Myocyte (in vitro differentiated cells): ENCODE measurements at regions not wholly inside any gene's neighbourhood (a gene's known extent, or its start where the extent isn't known, plus 50 kb on each side); places are given as distances from the start of the nearest gene placed in this dataset.
"Not testable (repeated sequence)": the region's sequence is repeated elsewhere in the genome, so short reads cannot be mapped to it uniquely, and the experiment has no call there.

Experiments
- DNase-seq: peaks from one replicate; pipeline ENCODE4 v3.0.0-alpha.2; 2012; ENCODE audit warnings: low read depth

- DNase-seq, result no peak
These were observed 466.9 kb downstream of the CBLN4 start for GRCh38 chr20:55538261-55538908.

- DNase-seq, result no peak
These were observed 470.0 kb downstream of the CBLN4 start for GRCh38 chr20:55535366-55535765.

GRCh38 chr20:55533632-55534031, 471.7 kb downstream of the CBLN4 start:
- no peak for DNase-seq

DNA sequence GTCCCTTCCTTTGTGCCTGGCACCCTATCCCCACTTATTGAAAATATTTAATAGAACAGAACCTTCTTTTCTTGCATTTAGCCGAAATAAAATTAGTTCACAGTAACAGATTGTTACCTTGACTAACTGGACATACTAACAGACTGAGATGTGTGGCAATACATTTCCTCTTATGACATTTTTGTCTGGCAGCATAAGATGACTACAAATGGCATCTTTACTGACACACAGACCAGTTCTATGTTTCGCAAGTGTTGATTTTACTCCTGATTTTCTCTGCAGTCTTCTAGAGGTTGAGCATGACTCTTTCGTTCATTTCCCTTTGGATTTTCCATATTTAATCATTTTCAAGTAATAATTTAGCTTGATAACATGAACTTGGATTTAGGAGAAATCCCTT, 474.6 kb downstream of the CBLN4 start:
- no peak for DNase-seq

DNA sequence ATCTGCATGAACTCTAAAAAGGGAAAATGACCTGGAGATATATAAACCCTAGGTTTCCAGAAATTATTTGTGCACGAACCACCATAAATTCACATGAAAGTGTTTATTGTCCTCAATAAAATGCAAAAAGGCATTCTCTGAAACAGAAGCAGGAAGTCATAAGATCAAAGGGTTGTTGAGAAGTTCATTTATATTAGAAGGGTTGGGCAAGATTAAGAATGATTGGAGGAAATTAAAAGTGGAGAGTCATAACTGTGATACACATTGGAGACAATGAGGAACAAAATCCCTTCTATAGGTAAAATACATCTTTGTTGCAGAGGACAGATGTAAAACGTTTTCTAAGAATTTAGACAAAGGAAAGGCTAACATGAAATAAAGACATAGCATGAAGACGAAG, 476.8 kb downstream of the CBLN4 start:
- DNase-seq, result no peak

GRCh38 chr20:55522296-55522815, 483.0 kb downstream of the CBLN4 start:
- DNase-seq, result no peak

- DNase-seq, result not testable (repeated sequence)
These were observed 487.7 kb downstream of the CBLN4 start for GRCh38 chr20:55517584-55517983.

GRCh38 chr20:55515832-55516231, 489.5 kb downstream of the CBLN4 start:
- no peak for DNase-seq

GRCh38 chr20:55514531-55514930, 490.8 kb downstream of the CBLN4 start:
- DNase-seq, result no peak

- no peak for DNase-seq
These were observed 491.4 kb downstream of the CBLN4 start for GRCh38 chr20:55513954-55514353.

GRCh38 chr20:55500130-55500529, 505.2 kb downstream of the CBLN4 start:
- no peak for DNase-seq

DNA sequence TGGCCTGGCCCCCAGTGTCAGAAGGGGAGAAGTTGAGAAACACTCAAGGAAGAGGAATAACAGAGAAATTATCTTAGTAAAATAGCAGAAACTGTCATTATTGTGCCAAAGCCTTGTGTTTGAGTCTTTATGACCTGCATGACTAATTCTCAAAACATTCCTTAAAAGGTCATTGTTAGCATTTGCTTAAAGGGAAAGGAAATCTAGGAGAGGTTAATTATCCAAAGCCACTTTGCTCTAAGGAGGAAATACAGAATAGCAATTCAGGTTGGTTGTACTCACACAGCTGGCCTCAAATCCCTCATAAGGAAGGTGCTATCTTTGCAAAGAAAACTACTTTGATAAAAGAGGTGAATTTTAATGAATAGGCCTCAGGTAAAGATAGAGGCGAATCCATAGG, 516.7 kb downstream of the CBLN4 start:
- DNase-seq, result no peak

- DNase-seq, result no peak
These were observed 526.4 kb downstream of the CBLN4 start for GRCh38 chr20:55478724-55479450.

GRCh38 chr20:55472704-55473103, 532.6 kb downstream of the CBLN4 start:
- no peak for DNase-seq

DNA sequence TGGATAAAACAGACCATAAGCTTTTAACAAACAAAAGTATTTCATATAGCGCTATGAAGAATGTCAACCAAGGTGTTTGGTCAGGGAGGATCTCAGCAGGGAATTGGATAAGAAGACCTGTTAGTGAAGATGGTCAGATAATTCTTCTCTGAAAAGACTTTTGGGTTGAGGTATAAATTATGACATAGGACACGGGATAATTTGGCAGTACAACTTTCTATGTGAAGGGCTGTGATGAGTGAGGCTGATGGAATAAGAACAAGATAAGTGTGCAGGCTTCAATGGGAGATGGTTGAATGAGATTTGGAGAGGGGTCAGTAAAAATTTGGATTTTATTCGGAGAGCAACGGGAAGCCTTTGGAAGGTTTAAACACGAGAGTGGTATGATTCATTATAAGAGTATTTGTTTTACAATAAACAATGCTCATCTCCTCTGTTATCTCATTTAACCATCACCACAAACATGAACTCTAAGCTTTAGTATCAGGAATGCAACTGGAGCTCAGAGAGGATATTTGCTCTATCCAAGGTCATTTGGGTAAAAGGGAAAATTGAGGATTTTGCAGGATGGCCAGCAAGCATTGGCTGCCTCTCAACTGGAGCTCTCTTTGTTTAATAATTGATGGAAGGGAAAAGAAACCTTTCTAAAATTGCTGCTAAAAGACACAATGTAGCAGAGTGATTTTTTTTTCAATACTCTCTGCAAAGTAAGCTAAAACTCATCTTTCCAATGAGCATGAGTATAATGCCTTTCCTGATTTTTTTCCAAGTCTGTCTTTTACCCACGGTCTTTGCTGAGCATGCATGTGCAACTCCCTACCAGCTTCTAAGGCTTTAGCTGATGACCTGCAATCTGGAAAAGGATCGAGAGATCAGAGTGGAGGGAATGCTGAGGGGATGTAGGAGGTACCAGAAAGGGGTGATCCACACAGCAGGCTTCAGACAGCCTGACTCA, 534.0 kb downstream of the CBLN4 start:
- DNase-seq, result no peak

GRCh38 chr20:55469074-55469473, 536.2 kb downstream of the CBLN4 start:
- no peak for DNase-seq

DNA sequence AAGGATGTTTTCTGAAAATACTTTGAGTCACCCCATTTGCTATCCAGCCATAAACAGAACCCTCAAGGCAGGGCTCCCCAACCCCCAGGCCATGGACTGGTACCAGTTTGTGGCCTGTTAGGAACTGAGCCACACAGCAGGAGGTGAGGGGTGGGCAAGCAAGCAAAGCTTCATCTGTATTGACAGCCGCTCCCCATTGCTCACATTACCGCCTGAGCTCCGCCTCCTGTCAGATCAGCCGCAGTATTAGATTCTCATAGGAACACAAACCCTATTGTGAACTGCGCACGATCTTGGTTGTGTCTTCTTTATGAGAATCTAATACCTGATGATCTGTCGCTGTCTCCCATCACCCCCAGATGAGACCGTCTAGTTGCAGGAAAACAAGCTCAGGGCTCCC, 543.8 kb downstream of the CBLN4 start:
- DNase-seq, result no peak

DNA sequence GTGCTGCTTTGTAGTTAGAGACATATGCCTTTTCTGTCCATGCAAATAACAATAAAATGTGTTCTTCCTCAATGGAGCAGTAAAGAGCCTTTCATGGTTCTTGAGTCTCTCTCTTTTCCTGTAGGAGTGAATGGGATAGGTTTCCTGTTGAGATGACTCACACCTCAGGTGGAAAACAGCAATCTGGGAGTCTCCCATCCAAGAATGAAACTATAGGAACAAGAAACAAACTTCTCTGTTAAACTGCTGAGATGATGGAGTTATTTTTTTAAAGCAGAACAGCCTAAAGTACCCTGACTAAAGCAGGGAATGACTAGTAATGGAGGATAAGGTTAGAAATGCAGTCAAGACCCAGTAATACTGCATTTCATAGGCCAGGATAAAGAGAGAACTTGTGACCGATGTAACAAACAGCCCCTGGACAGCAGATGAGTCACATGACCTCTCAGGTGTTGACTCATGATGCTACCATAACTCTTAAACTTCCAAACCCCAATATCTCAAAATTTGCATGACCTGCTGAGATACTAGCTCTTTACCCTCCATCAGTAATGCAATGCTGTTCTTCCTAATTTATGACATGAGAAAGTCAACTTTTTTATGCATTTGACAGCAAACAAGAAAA, 548.9 kb downstream of the CBLN4 start:
- no peak for DNase-seq

GRCh38 chr20:55449091-55449490, 556.2 kb downstream of the CBLN4 start:
- no peak for DNase-seq

DNA sequence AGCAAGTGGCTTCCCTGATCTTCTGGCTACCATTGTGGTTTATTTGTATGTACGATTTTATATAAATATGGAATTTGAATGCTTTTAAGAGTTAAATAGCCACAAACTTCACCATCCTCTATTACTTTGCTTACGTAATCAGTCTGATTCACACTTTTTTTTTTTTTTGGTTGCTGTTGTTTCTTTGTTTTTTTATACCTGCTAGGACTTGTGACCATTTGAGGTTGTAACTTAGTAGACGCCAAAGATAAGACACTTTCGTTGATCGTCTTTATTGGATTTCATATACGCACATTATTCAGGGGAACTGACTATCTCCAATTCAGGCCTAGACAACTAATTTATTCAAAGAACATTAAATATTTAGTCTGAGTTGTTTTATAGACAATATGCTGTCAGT, 559.0 kb downstream of the CBLN4 start:
- DNase-seq, result no peak

DNA sequence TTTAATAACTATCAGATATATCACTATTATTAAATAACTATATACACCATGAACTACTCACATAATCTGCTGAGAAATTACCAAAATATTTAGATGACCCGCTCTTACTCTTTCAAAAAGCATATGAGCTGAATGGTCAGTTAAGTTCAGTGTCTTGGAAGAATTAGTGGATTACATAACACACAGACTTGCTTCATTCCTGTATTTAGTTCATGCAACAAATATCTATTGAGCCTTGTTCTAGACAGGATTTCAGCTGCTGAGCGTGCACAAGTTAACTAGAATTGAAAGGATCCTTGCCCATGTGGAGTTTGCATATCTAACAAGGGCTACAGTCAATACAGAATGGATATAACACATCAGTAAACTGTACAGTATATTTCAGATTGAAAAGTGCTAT, 566.2 kb downstream of the CBLN4 start:
- no peak for DNase-seq
